ENCODE measurements at regions not wholly inside any gene's neighbourhood (a gene's known extent, or its start where the extent isn't known, plus 50 kb on each side); places are given as distances from the start of the nearest gene placed in this dataset.

DNA sequence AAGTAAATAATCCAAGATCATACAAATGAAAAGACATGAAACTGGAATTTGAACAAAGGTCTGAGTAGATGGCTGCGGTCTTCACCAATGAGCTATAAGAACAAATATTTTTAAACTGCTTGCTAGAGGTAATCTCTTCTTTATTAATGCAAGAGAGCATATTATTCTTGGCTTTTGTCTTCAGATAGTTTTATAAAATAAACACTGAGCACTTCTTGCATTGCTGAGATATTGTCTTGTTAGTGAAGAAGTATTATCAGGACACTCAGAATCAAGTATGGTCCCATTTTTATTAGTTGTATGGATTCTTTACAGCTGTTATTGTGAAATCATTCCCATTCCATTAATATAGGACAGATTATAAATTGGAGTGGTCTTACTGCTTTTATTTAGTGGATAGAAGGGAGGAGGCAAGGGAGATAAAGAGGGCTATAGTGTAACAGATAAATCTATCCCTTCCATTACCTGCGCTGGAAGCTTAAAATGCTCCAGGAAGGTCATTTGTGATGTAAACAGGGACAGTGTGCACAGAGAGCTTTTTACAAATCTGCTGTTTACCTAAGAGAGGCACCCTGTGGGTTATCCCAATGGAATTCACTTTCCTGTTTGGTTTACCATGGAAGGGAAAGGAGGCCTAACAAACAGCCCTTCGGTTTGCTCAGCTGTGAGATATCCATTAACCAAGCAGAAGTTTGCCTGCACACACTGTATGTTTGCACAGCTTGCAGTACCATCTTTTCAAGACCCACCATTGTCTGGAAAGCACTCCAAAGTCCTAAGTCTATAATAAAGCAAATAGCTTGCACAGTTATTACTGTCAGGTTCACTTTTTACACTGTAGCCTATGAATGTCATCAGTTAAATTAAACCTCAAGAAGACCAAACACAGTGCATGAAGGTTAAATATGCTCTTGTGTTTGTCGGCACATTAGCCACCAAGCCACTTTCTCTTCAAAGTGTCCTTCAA is 347.7 kb upstream of the TGFBR2 start:
- in situ Hi-C loops (cut with HindIII; ENCODE audit: low pct_ligation_motif_present, low sequenced_read_pairs), result no loop called here
- TF ChIP-seq, protein P1, sequence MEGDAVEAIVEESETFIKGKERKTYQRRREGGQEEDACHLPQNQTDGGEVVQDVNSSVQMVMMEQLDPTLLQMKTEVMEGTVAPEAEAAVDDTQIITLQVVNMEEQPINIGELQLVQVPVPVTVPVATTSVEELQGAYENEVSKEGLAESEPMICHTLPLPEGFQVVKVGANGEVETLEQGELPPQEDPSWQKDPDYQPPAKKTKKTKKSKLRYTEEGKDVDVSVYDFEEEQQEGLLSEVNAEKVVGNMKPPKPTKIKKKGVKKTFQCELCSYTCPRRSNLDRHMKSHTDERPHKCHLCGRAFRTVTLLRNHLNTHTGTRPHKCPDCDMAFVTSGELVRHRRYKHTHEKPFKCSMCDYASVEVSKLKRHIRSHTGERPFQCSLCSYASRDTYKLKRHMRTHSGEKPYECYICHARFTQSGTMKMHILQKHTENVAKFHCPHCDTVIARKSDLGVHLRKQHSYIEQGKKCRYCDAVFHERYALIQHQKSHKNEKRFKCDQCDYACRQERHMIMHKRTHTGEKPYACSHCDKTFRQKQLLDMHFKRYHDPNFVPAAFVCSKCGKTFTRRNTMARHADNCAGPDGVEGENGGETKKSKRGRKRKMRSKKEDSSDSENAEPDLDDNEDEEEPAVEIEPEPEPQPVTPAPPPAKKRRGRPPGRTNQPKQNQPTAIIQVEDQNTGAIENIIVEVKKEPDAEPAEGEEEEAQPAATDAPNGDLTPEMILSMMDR (IDR thresholded peaks at IDR 0.05; ENCODE audit: low read depth, low read length, missing control alignments), result no peak
- H3K27me3 ChIP-seq (replicated peaks), result no peaks in the 10 kb centered on the region
- H3K36me3 ChIP-seq (replicated peaks), result no peaks in the 10 kb centered on the region
- H3K4me3 ChIP-seq (ENCODE audit: low read depth, low read length), result no peak overlapping the region
- H3K27ac ChIP-seq, result no peak overlapping the region
- no peak for DNase-seq

DNA sequence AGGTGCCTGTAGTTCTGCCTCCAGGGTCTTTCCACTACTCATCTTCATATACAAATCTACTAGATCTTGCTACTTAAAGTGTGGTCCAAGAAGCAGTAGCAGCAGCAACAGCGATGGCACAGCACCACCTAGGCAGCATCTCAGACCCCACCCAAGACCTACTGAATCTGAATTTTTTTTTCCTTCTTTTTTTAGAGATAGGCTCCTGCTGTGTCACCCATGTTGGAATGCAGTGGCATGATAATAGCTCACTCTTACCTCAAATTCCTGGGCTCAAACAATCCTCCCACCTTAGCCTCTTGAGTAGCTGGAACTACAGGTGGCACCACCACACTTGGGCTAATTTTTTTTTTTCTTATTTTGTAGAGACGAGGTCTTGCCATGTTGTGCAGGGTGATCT is 346.7 kb upstream of the TGFBR2 start:
- TF ChIP-seq, protein P1 (IDR thresholded peaks at IDR 0.05; ENCODE audit: low read depth, low read length, missing control alignments), result no peak
- Histone ChIP-seq H3K36me3 (replicated peaks) (no peaks in the 10 kb centered on the region), H3K27ac (no peak overlapping the region), H3K27me3 (replicated peaks) (no peaks in the 10 kb centered on the region), H3K4me3 (ENCODE audit: low read depth, low read length) (no peak overlapping the region)
- in situ Hi-C loops (cut with HindIII; ENCODE audit: low pct_ligation_motif_present, low sequenced_read_pairs), result no loop called here
- no peak for DNase-seq

DNA sequence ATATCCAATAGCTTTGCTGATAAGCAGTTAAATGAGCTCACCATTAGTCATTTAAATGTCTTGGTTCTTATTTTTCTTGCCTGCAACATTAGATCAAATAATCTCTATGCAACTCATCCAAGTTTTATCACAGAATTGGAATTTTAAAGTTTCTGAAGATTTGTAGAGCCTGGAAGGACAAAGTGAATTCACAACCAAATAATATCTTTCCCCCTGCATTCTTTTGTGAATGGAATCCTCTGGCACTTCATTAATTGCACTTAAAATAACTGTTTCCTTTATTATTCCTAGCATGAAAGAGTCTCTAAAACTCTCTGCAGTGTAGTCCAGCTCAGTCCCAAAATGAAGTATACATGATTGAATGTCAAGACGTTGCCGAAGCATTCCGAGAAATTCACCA is 345.6 kb upstream of the TGFBR2 start:
- TF ChIP-seq, protein P1 (IDR thresholded peaks at IDR 0.05; ENCODE audit: low read depth, low read length, missing control alignments), result no peak
- in situ Hi-C loops (cut with HindIII; ENCODE audit: low pct_ligation_motif_present, low sequenced_read_pairs), result no loop called here

DNA sequence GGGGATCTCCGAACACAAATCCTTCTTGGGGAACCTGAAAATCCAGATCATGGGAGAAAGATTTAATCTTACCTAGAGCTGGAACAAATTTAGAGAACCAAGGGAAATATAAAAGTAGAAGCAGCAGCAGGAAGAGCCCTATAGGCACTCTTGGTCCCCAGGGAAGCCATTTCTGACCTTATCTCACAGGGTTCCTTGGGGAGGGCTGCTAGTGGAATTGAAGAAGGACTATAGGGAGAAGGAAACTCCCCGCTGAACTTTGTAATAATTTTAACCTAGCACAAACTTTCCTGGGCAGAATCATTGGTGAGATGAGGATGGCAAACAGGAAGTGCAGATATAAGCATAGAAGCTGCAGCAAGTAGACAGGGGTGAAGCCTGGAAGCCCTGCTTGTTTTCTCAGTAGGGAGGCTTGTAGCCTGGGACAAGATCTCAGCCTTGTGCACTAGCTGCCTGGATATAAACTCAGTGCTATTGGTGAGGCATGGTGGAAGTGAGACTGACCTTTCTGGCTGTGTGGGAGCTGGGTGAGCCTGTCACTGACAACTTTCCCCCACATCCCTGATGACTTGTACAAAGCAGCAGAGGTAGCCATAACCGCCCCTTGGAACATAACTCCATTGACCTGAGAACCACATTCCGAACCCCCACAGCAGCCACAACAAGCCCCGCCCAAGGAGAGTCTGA is 343.0 kb upstream of the TGFBR2 start:
- no peak for DNase-seq
- TF ChIP-seq, protein P1 (IDR thresholded peaks at IDR 0.05; ENCODE audit: low read depth, low read length, missing control alignments), result no peak
- Histone ChIP-seq H3K27me3 (replicated peaks) (no peaks in the 10 kb centered on the region), H3K27ac (no peak overlapping the region), H3K4me3 (ENCODE audit: low read depth, low read length) (no peak overlapping the region), H3K36me3 (replicated peaks) (no peaks in the 10 kb centered on the region)
- in situ Hi-C loops (cut with HindIII; ENCODE audit: low pct_ligation_motif_present, low sequenced_read_pairs), result no loop called here

More for the DNA sequence above, 345.6 kb upstream of the TGFBR2 start:
- no peak overlapping the region for H3K27ac ChIP-seq
- H3K36me3 ChIP-seq (replicated peaks), result no peaks in the 10 kb centered on the region
- no peak for DNase-seq
- no peak overlapping the region for H3K4me3 ChIP-seq (ENCODE audit: low read depth, low read length)
- no peaks in the 10 kb centered on the region for H3K27me3 ChIP-seq (replicated peaks)

DNA sequence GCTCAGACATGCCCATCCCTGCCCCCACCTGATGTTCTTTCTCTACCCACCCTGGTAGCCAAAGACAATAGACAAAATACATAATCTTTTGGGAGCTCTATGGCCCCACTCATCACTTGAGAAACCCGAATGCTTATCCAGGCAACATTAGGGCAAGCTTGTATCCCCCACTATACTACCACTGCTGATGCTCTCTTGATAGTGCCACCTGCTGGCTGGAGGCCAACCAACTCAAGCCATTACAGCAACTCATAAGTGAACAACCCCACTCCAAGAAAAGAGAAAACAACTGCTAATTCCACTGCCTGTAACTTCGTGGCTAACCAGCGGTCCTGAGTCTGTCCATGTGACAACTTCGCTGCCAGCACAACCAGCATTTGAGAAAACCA is 342.5 kb upstream of the TGFBR2 start:
- H3K36me3 ChIP-seq (replicated peaks), result no peaks in the 10 kb centered on the region
- H3K27ac ChIP-seq, result no peak overlapping the region
- in situ Hi-C loops (cut with HindIII; ENCODE audit: low pct_ligation_motif_present, low sequenced_read_pairs), result no loop called here
- TF ChIP-seq, protein P1 (IDR thresholded peaks at IDR 0.05; ENCODE audit: low read depth, low read length, missing control alignments), result peak; percentile 12
- no peak overlapping the region for H3K4me3 ChIP-seq (ENCODE audit: low read depth, low read length)
- DNase-seq, result no peak
- no peaks in the 10 kb centered on the region for H3K27me3 ChIP-seq (replicated peaks)
